Peyer's patch (tissue), 4 donors: ENCODE measurements at regions not wholly inside any gene's neighbourhood (a gene's known extent, or its start where the extent isn't known, plus 50 kb on each side); places are given as distances from the start of the nearest gene placed in this dataset.

Source experiments
- POLR2A ChIP-seq, 2 donors: fragments of 450-650 bp; IDR thresholded peaks; one replicate each; pipeline ENCODE4 v1.5.1; 2017; ENCODE audit warnings: antibody characterized with exemption in 2 of 2, mild to moderate bottlenecking in 2 of 2, moderate library complexity in 2 of 2
- TF ChIP-seq, protein P1 (sequence below), 6 experiments: fragments of 450-650 bp in 4 of 6; fragments of 200-600 bp in 2 of 6; sonication (generic) in 1 of 6; IDR thresholded peaks; one replicate each; pipeline ENCODE4 v1.5.1; 2017 to 2019; ENCODE audit warnings: antibody characterized with exemption in 6 of 6, mild to moderate bottlenecking in 3 of 6, moderate library complexity in 1 of 6

- TF ChIP-seq, protein P1, sequence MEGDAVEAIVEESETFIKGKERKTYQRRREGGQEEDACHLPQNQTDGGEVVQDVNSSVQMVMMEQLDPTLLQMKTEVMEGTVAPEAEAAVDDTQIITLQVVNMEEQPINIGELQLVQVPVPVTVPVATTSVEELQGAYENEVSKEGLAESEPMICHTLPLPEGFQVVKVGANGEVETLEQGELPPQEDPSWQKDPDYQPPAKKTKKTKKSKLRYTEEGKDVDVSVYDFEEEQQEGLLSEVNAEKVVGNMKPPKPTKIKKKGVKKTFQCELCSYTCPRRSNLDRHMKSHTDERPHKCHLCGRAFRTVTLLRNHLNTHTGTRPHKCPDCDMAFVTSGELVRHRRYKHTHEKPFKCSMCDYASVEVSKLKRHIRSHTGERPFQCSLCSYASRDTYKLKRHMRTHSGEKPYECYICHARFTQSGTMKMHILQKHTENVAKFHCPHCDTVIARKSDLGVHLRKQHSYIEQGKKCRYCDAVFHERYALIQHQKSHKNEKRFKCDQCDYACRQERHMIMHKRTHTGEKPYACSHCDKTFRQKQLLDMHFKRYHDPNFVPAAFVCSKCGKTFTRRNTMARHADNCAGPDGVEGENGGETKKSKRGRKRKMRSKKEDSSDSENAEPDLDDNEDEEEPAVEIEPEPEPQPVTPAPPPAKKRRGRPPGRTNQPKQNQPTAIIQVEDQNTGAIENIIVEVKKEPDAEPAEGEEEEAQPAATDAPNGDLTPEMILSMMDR (IDR thresholded peaks at IDR 0.05) = no peak
- TF ChIP-seq POLR2A (IDR thresholded peaks at IDR 0.05) = no peak
Observed at GRCh38 chr5:3345195-3345594, 250.4 kb upstream of the IRX1 start.
